Panc1 (cell line): ENCODE measurements at regions not wholly inside any gene's neighbourhood (a gene's known extent, or its start where the extent isn't known, plus 50 kb on each side); places are given as distances from the start of the nearest gene placed in this dataset.

Source experiments
- ATAC-seq: fragments of 200-7000 bp; cut with Tn5 transposase; 2 replicates; pipeline ENCODE4 v1.9.1; 2020; ENCODE audit warnings: mild to moderate bottlenecking, moderate library complexity
- BruUV-seq: library from RNA; stranded (reverse); fragments of 400-500 nt; replicated peaks from 2 replicates; lab custom pipeline; 2021; lab: Mats Ljungman, UMichigan
- CTCF ChIA-PET: fragments of 300-600 bp; sonication (Branson Sonifier 250); formaldehyde crosslinking; loops from one replicate; lab custom pipeline; 2022; ENCODE audit warnings: antibody characterized with exemption; lab: Charles Lee
- POLR2A ChIA-PET: fragments of 300-600 bp; sonication (Branson Sonifier 250); formaldehyde crosslinking; loops from one replicate; lab custom pipeline; 2022; ENCODE audit warnings: antibody characterized with exemption; lab: Charles Lee
- DNase-seq: peaks from one replicate; pipeline ENCODE4 v3.0.0-alpha.2; 2010; ENCODE audit warnings: low read depth, low spot score
- H3K27ac ChIP-seq: 2 replicates; pipeline ENCODE4 v1.5.1; 2011; ENCODE audit warnings: mild to moderate bottlenecking, low read length, inconsistent platforms
- H3K27me3 ChIP-seq: fragments of 200-500 bp; sonication (Bioruptor generic); 2 replicates; pipeline ENCODE4 v1.6.0; 2014; ENCODE audit warnings: low read length, inconsistent platforms; ENCODE audit not compliant: control insufficient read depth, insufficient read depth
- H3K36me3 ChIP-seq: fragments of 200-500 bp; sonication (Bioruptor generic); 2 replicates; pipeline ENCODE4 v1.5.1; 2014; ENCODE audit warnings: inconsistent platforms, mild to moderate bottlenecking, low read length, moderate library complexity; ENCODE audit not compliant: control insufficient read depth, insufficient read depth
- H3K4me1 ChIP-seq: 2 replicates; pipeline ENCODE4 v1.5.1; 2011; ENCODE audit warnings: inconsistent platforms, mild to moderate bottlenecking, low read length, moderate library complexity; ENCODE audit not compliant: control insufficient read depth, insufficient read depth
- H3K4me3 ChIP-seq, 2 experiments: 2 replicates each; pipeline ENCODE4 v1.5.1; 2011 to 2012; ENCODE audit warnings: low read depth in 2 of 2, low read length in 2 of 2, mild to moderate bottlenecking in 2 of 2, inconsistent platforms in 1 of 2, moderate library complexity in 1 of 2
- H3K9me3 ChIP-seq: fragments of 200-500 bp; sonication (Bioruptor generic); 2 replicates; pipeline ENCODE4 v1.5.1; 2014; ENCODE audit warnings: low read depth, mild to moderate bottlenecking, inconsistent platforms, low read length, moderate library complexity; ENCODE audit not compliant: control insufficient read depth, insufficient read depth
- CTCF ChIP-seq: fragments of 450-650 bp; IDR thresholded peaks from 2 replicates; pipeline ENCODE4 v1.5.1; 2017; ENCODE audit warnings: mild to moderate bottlenecking
- POLR2AphosphoS5 ChIP-seq: IDR thresholded peaks from 2 replicates; pipeline ENCODE4 v1.6.1; 2012; ENCODE audit warnings: mild to moderate bottlenecking, low read depth, low read length, moderate library complexity
- REST ChIP-seq, 2 experiments: IDR thresholded peaks; 2 replicates each; pipeline ENCODE4 v1.6.1; 2011 to 2012; ENCODE audit warnings: low read depth in 2 of 2, control low read depth in 1 of 2, low read length in 1 of 2, mild to moderate bottlenecking in 1 of 2, moderate library complexity in 1 of 2; ENCODE audit not compliant: insufficient read depth in 1 of 2
- SIN3A ChIP-seq: IDR thresholded peaks from 2 replicates; pipeline ENCODE4 v1.6.1; 2012; ENCODE audit warnings: low read depth, mild to moderate bottlenecking, low read length, moderate library complexity, borderline replicate concordance; ENCODE audit not compliant: insufficient read depth
- TCF7L2 ChIP-seq: IDR thresholded peaks from 2 replicates; pipeline ENCODE4 v1.6.1; 2011; ENCODE audit warnings: mild to moderate bottlenecking, low read depth, low read length, inconsistent platforms
- in situ Hi-C: cut with HindIII; loops from 2 replicates; pipeline ENCODE4 v1.10.0; 2016; ENCODE audit warnings: low sequenced_read_pairs, low pct_unique_long_range_greater_than_20kb
- intact Hi-C: fragments of 100-400 bp; cut with micrococcal nuclease; formaldehyde crosslinking; loops from one replicate; pipeline ENCODE4 v1.10.0; 2022; ENCODE audit not compliant: unreplicated experiment

- ChIA-PET CTCF (no interaction called here), POLR2A (no interaction called here)
- Histone ChIP-seq H3K36me3 (no peaks in the 10 kb centered on the region), H3K4me1 (no peaks in the 10 kb centered on the region), H3K4me3 (no peak overlapping the region), H3K27ac (no peak overlapping the region), H3K9me3 (no peaks in the 10 kb centered on the region), H3K27me3 (no peaks in the 10 kb centered on the region)
- DNase-seq = no peak
- BruUV-seq = no TSS peak
- no peak for TF ChIP-seq SIN3A
- no peak for TF ChIP-seq TCF7L2
- no peak for TF ChIP-seq POLR2AphosphoS5
- TF ChIP-seq REST (IDR thresholded peaks at IDR 0.05; ENCODE audit: insufficient read depth in 1 of 2, low read depth in 2 of 2, low read length in 1 of 2) = no peak
- TF ChIP-seq CTCF = no peak
- in situ Hi-C loops = no loop called here
- ATAC-seq = no peak
- intact Hi-C loops = no loop called here
These were observed 2016.0 kb upstream of the IGFBP7 start for GRCh38 chr4:59126159-59126558.

GRCh38 chr4:59127006-59127405 lies 2016.8 kb upstream of the IGFBP7 start:
- ChIA-PET POLR2A (no interaction called here), CTCF (no interaction called here)
- DNase-seq = no peak
- H3K36me3 ChIP-seq = no peaks in the 10 kb centered on the region
- TF ChIP-seq TCF7L2 = no peak
- no peak for TF ChIP-seq CTCF
- no peak for TF ChIP-seq REST (IDR thresholded peaks at IDR 0.05; ENCODE audit: insufficient read depth in 1 of 2, low read depth in 2 of 2, low read length in 1 of 2)
- TF ChIP-seq POLR2AphosphoS5 = no peak
- TF ChIP-seq SIN3A = no peak
- intact Hi-C loops (no loop called here), in situ Hi-C loops (no loop called here)
- BruUV-seq = no TSS peak
- H3K27ac ChIP-seq = no peak overlapping the region
- no peak overlapping the region for H3K4me3 ChIP-seq
- no peak for ATAC-seq
- H3K4me1 ChIP-seq = no peaks in the 10 kb centered on the region
- H3K9me3 ChIP-seq = no peaks in the 10 kb centered on the region
- no peaks in the 10 kb centered on the region for H3K27me3 ChIP-seq
